SIG-M5 (cell line): ENCODE measurements at regions not wholly inside any gene's neighbourhood (a gene's known extent, or its start where the extent isn't known, plus 50 kb on each side); places are given as distances from the start of the nearest gene placed in this dataset.
A peak's percentile ranks its signal among the peaks of the same experiment; 100 is the strongest.
"Not testable (repeated sequence)": the region's sequence is repeated elsewhere in the genome, so short reads cannot be mapped to it uniquely, and the experiment has no call there.

ENCODE experiments used
- DNase-seq: peaks from one replicate; lab custom pipeline; 2025; lab: John Stamatoyannopoulos, UW

DNA sequence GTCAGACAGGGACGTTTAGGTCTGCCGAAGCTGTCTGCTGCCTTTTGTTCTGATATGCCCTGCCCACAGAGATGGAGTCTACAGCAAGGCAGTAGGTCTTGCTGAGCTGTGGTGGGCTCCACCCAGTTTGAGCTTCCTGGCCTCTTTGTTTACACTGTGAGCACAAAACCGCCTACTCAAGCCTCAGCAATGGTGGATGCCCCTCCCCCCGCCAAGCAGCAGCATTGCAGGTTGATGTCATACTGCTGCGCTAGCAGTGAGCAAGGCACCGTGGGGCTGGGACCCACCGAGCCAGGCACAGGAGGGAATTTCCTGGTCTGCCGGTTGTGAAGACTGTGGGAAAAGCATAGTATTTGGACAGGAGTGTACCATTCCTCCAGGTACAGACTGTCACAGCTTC is 233.1 kb downstream of the ATPSCKMT start:
- DNase-seq = not testable (repeated sequence)

DNA sequence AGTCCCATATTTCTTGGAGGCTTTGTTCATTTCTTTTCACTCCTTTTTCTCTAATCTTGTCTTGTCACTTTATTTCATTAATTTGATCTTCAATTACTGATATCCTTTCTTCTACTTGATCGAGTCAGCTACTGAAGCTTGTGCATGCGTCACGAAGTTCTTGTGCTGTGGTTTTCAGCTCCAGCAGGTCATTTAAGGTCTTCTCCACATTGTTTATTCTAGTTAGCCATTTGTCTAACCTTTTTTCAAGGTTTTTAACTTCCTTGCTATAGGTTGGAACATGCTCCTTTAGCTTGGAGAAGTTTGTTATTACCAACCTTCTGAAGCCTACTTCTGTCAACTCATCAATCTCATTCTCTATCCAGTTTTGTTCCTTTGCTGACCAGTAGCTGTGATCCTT is 234.0 kb downstream of the ATPSCKMT start:
- DNase-seq = not testable (repeated sequence)

DNA sequence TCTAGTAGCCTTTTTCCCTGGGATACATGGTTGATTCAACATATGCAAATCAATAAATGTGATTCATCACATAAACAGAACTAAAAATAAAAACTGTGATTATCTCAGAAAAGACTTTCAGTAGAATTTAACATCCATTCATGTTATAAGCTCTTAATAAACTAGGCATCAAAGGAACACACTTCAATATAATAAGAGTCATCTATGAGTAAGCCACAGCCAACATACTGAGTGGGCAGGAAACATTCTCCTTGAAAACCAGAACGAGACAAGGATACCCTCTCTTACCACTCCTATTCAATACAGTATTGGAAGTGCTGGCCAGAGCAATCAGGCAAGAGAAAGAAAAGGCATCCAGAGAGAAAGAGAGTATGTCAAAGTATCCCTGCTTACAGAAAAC is 239.9 kb downstream of the ATPSCKMT start:
- no peak for DNase-seq

DNA sequence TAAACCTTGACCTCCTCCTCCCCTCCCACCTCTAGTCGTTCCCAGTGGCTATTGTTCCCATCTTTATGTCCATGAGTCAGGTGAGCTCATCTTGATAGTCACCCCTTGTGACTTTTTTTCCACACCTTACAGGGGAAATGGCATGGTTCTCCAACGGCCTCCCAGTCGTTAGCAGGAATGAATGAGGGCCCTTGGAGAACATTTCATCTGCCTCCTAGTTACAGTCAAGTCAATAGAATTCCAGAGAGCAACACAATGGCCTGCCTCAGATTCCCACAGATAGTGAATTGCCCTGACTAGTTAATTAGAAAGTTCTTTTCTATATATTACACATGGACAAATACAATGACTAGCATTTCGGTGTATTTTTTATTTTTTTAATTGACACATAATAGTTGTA is 262.6 kb downstream of the ATPSCKMT start:
- DNase-seq = no peak

DNA sequence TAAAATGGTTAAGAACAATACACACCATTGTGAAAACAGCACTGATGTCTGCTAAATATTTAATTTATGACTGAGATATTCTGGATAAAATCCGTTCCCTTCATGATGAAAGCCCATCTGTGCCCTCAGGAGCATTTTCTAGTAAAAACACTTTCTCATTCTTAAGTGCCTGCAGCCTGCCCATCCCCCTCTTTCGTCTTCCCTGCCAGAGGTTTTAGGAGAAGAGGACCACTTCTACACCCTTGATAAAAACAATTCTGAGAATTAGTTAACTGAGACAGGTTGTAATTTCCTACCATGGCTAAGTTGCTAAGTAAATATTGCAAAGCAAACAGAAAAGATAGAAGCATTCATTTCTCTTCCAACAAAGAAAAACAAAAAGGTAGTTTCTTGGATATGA is 272.6 kb downstream of the ATPSCKMT start:
- DNase-seq = no peak

DNA sequence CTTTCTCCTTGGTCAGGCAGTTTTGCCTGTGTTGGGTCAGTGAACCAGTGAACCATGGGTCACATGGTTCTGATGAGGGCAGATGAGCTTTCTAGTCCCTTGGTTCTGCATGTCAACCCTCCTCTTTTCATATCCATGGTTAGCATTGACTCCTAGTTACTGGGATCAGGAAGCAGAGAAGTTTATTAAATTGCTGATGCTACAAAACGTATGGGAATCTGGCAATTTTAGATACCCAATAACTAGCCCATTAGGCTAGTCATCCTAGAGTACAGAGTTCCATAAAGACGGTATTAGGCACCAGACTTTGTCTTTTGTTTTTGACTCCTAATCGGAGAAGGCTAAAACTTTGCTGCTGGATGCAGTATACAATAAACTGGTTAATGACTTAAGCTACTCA is 273.1 kb downstream of the ATPSCKMT start:
- no peak for DNase-seq

DNA sequence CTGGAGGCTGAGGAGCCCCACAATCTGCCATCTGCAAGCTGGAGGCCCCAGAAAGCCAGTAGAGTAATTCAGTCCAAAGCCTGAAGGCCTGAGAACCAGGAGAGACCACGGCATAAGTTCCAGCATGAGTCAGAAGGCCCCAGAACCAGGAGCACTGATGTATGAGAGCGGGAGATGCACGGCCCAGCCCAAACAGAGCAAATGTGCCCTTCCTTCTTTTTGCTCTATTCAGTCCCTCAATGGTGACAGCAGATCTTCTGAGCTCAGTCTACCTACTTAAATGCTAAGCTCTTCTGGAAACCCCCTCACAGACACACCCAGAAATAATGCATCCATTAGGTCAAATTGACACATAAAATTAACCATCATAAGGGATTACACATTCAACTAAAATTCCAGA is 277.6 kb downstream of the ATPSCKMT start:
- no peak for DNase-seq

DNA sequence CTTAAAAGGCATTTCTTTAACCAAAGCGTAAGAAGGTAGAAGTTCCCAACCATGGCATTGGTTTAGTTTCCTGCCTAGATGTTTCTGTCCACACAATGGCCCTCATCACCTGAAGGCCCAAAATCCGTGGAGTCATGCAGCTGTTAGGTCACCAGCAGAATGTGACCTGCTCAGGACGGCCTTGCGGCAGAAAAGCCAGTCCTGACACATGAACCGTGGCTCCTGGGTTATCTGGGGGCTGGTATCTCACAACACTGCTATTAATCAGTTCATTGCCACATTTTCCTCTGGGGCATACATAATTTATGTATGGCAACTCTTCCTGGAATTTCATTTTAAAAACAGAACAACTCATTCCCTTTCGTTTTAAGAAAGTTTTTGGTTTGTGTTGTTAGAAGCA is 278.4 kb downstream of the ATPSCKMT start:
- DNase-seq = no peak

DNA sequence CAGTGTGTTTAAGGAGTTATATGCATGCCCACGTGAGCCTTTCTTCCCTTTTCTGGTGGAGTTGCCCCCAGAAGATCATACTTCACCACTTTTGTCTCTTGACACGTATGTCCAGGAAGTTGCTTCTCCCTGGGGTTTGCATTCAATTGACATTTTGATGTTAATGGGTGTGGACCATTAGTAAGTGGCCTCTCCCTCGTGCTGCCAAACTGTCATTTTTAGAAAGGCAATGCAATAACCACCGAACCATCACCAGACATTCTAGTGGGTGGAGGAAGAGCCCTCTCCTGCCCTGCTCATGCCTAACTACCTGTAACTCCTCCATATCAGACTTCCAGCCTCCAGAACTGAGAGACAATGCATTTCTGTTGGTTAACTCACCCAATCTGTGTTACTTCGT is 290.8 kb downstream of the ATPSCKMT start:
- DNase-seq = no peak

DNA sequence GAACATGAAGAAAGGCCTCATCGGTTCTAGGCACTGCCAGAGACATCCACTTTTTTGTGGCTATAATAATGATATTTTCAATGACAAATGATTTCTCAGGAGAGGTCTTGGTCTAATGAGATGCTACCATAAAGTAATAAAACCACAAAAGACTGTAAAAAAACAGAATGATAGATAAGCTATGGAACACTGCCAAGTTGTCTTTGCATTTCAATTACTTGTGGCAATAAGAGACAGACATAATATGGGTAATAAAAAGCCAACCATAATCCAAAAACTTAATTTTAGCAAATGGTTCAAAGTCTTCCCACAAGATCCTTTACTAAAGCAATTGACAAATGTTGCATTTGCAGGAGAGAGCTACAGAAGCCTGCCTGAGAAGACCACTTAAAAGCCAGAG is 292.5 kb downstream of the ATPSCKMT start:
- DNase-seq = no peak

DNA sequence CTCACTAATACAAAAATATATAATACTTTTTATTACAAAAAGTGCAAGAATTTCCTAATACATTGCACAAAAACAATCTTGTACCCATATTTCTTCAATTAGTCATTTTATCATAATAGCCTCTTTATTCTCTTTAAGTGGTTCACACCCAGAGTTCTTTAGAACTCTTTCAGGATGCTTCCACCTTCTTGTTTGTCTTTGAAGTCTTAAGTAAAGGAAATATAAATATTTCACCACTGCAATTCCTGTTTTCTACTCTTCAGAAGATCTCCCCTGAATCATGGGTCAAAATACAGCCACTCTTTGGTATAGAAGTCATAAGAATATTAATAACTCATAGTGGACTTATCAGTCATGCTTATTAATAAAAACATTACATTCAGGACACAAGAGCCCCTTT is 293.0 kb downstream of the ATPSCKMT start:
- no peak for DNase-seq

DNA sequence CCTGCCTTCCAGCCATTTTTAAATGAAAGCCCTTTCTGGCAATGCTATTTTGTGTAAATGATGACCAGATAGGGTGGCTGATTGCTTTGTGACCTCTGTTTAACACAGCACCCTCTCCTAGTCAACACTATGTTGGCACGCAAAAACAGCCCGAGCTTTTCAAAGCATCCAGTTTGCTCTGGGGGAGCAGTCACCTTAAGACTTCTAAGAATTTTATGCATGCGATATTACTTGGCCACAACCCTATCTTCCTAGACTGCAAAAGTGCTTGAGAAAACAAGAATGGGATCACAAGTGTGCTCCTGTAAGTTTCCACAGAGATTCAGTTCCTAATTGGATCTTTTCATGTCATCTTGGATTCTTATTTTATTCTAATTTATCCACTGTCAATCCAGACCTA is 294.1 kb downstream of the ATPSCKMT start:
- DNase-seq = no peak

DNA sequence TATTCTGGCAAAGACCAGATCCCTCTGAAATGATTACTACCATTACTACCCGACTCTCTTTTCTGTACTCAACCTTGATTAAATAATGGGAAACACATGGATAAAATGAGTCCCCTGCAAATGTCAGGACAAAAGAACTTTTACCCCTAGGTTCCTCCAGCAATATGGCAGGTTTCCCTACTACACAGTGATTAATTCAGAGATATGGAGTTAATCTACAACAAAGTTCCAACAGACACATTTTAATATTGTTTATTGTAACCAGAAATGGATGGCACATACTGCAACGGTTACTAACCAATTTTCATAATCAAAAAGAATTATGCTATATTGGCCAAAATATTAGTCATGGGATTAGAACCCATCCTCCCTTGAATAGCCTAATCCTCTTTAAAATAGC is 294.8 kb downstream of the ATPSCKMT start:
- DNase-seq = no peak

DNA sequence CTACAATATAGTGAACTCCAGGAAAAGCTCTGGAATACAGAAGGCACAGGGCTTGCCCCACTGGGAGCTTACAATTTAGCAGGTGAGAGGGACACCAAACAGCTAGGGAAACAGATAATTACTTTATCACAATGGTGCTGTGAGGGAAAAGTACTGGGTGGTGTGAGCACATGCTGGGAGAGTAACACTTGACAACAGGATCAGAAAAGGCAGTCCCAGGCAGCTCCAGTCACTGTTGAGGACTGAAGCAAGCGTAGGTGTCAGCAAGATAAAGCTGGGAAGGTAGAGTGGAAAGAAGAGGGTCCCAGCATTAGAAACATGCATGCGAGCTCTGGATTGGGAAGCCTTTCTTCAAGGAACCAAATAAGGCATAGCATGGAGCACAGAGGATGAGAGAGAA is 296.0 kb downstream of the ATPSCKMT start:
- no peak for DNase-seq

DNA sequence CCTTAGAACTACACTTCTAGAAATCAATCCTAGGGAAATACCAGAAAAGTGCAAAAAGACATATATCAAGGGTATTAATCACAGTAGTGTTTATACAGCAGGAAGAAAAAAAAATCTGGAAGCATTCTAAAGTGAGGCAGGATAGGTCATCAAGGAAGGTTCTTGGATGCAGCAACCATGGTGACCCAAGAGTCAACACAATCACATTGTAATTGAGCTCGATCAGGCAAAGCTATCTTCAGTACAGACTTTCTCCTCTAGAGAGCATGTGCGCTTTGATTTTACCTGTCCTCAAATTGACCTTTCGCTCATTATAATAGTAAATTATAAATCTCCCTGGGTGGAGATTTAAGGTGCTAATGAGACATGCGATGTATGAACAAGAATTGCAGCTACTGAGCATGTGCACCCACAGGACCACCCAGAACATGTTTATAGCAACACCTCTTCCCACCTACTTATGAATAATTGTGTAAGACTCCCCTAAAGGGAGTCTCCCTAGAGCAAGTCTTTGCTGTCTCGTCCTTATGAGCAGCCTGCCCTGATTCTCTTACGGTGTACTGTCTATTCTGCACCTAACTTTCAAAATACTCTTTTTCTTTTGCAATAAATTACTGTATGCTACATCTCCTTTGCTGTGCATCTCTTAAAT is 297.7 kb downstream of the ATPSCKMT start:
- DNase-seq = no peak

DNA sequence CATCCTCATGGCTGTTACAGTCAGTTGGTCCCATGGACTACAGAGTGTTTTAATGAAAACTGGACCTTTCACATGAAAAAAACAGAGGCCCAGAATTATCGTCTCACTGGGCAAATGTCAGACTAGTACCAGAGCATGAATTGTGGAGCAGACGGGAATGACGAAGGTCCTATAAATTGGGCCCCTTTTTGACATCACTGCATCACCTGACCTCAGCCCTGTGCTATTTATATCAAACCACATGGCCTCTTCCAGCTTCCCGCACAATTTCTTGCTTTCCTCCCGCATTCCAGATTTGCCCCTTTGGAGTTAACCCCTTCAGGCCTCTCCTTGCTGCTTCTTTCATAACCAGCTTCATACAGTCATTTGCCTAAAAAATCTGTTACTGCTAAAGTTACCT is 301.7 kb downstream of the ATPSCKMT start:
- DNase-seq = no peak

DNA sequence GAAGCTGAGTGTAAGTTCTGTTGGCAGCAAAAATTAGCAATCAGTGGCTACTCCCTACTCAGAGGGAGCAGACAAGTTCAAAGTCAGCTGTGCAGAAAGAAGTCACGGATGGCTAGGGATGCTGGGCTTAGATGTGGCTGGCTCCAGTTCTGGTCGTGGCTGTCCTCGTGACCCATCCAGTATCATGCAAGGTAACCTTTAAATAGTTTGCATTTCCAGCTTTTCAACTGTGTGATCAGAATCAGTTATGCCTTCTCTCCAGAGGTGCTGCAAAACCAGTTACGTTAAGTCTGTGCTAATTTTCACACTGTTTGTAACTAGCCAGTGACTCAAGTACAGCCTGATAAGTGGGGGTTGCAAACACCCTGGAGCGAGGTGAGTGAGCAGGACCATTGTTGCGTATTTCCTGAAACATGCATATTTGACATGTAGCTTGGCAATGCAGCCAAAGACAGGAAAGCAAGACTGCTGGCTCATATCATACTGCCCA is 302.4 kb downstream of the ATPSCKMT start:
- DNase-seq = no peak

DNA sequence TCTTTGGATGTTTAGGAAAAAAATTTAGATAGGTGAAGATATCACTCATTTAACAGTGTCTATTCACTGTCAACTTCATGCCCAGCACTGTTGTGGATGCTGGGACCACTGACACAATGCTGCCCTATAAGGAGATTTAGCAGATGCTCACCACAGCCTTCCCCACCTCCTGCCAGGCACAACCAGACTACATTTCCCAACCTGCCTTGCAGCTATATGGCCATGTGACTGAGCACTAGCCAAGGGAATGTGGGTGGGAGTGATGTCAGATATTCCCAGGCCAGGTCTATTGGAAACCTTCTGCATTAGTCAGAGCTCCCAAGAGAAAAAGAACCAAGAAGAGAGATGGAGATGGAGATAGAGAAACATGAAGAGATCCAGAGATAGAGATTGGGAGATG is 302.6 kb upstream of the TAS2R1 start:
- no peak for DNase-seq

DNA sequence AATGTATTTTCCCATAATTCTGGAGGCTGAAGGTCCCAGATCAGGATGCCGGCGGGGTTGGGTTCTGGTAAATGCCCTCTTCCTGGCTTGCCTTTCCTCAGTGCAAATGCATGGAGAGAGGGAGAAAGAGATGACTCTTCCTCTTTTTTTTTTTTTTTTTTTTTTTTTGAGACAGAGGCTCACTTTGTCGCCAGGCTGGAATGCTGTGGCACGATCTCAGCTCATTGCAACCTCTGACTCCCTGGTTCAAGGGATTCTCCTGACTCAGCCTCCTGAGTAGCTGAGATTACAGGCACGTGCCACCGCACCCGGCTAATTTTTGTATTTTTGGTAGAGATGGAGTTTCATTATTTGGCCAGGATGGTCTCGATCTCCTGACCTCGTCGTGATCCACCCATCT is 300.0 kb upstream of the TAS2R1 start:
- no peak for DNase-seq

DNA sequence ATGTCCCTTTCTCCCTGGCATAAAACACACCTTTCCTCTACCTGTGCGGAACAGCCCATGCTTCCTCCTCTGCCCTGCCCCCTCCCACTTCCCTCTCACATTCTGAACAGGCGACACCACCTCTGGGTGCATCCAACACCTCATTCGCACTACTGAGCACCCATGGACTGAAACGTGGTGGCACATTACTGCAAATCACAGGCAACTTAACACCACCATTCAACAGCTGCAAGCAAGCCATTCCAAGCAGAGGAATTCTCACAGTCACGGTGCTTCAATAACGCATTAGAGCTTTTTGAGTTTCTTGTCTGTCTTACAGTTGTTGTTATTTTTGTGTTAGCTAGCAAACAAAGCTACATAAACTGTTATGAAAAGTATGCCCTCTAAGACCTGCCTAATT is 298.2 kb upstream of the TAS2R1 start:
- no peak for DNase-seq

DNA sequence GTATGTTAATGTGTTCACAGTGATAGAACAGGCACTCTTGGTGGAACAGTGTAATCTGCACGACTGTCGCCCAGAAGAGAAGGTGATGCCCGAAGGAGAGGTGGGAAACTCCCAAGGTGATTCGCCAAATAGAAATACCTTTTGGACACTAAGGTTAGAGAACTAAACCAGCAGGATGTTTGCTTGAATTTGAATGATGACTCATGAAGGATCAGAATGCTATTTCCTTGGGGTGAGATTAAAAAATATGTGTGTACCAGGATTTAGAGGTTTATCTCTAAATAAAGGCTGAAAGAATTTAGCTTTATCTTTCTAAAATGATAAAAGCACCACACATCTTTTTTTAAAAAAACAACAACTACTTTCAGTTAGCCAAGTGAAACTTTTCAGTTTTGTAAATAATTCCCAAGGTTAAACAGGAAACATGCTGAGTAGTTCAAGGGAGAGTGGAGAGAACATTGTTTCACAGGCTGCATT is 297.4 kb upstream of the TAS2R1 start:
- no peak for DNase-seq

DNA sequence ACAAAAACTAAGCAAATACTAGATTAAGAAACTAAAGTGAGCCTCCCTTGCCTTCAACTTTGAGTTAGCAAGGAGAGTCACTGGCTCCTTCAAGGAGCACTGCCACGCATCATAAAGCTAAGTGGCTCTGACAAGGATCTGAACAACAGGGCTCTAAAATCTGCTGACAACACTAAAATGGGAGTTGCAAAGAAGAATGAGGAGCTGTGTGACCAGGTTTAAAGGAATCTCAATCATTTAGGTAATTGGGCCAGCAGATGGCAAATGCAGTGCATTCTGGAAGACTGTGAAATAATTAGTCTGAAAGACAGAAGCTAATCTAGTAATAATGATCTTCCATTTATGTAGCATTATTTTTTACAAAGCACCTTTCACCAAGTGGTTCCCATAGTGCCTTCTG is 297.0 kb upstream of the TAS2R1 start:
- no peak for DNase-seq

DNA sequence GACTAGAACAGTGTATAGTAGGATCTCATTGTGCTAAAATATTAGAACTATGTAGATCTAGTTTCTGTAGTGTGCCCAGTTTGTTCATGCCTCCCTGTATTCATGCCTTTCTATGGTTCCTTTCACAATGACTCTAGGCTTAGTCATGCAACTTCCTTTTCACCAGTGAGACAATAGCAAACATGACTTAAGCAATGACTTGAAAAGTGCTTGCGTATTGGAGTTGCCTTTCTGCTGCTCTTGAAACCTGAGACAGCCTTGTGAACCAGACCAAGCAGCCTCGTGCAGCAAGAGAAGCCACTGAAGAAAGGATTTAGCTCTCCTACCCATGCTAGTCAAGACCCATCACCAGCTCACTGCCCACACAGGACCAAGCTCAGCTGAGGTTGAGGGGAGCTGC is 294.5 kb upstream of the TAS2R1 start:
- peak; percentile 43 for DNase-seq

DNA sequence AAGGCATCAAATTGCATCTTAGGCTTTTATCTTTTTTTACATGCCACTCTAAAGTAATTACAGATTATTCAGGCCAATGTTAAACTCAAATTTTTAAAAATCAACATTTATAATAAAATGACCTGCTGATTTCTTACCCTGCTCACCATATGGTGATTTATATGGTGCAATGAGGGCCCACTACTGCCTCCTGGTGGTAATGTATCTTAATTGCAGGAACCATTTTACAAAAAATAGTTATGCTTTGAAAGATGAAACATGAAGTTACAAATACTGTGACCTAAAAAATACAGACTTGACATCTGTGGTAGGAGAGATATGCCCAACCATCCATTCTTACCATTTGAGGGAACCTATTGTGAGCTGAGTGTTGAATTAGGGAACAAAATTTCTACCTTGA is 292.6 kb upstream of the TAS2R1 start:
- no peak for DNase-seq
